Right renal pelvis (tissue), 4 donors: ENCODE measurements at regions not wholly inside any gene's neighbourhood (a gene's known extent, or its start where the extent isn't known, plus 50 kb on each side); places are given as distances from the start of the nearest gene placed in this dataset.
"Not testable (repeated sequence)": the region's sequence is repeated elsewhere in the genome, so short reads cannot be mapped to it uniquely, and the experiment has no call there.

Experiments used
- DNase-seq, 4 donors: peaks; one replicate each; pipeline ENCODE4 v3.0.0-alpha.2; 2013; ENCODE audit warnings: low read depth in 4 of 4, low spot score in 3 of 4, missing footprints in 1 of 4

DNA sequence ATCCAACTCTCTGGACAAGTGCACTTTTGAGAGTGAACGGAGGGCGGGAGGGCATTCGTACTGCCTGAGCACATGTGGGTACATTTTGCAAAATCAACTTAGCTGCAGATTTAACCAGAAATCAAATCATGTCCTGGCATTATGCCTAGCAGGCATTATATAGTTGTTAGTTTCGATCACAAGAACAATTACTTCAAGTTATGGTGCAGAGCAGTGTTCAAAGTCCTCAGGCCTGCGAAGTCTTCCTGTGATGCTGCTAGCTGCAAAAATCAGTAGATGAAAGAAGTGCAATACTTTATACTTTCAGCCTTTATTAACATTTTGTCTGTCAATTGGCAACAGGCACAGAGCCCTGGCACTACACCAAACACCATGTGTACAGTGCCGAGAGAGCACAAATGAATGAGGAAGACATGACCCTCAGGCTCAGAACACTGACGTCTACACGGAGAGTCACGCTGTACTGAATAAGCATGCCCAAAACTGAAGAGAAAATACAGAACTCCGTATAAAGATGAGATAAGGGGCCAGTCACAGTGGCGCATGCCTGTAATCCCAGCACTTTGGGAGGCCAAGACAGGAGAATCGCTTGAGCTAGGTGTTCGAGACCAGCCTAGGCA, 92.1 kb upstream of the CREB1 start:
- DNase-seq, result no peak

DNA sequence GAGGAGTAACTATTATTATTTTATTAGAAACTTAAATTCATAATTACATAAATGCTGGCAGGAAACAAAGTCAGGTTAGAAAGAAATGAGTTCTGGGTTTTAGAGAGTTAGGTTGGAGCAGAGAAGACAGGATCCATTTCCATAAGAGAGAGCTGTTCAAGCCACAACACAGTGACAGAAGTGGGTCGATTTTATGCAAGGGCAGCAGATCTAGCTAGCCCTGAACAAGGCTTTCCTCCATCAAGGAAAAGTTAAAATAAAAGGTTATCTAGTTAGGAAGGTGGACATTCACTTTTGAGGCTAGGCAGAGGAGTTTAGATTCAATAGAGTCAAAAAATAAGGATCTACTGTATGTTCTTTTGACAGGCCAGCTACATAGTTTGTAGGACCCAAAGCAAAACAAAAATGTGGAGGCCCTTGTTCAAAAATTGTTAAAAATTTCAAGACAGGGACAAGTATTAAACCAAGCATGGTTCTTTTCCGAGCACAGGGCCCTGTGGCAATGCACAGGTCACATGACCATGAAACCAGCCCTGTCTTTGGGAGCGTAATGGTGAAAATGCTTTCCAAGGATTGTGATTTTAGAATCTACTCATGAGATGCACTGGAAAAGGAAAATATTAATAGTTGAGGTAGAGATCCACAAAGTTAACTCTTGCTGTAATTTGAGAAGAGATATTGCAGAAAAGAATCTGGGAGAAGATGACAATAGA, 91.2 kb upstream of the CREB1 start:
- DNase-seq, result no peak

DNA sequence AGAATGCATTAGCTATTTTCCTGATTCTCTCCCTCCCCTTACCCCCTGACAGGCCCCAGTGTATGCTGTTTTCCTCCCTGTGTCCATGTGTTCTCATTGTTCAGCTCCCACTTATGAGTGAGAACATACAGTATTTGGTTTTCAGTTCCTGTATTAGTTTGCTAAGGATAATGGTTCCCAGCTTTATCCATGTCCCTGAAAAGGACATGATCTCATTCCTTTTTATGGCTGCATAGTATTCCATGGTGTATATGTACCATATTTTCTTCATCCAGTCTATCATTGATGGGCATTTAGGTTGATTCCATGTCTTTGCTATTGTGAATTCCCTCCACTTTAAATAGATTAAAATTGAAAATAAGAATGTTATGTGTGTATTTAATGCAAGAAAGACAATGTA, 89.9 kb upstream of the CREB1 start:
- not testable (repeated sequence) for DNase-seq

DNA sequence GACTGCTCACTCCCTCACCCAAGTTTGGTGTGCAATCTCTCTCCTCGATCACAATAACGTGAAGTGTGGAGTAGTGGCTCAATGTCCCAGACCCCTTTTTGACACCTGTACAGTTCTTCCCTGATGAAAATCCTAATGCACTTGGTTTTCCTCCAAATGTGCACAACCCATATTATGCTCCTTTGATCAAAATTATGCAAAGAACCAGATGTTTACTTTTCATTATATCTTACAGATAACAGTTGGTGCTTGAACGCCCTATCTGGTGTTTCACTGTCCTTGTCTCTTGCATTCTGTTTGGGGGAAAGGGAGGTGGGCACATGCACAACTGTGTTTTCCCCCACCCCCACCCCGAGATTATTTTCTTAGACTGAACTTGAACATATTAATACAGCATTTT, 85.0 kb upstream of the CREB1 start:
- DNase-seq, result no peak

DNA sequence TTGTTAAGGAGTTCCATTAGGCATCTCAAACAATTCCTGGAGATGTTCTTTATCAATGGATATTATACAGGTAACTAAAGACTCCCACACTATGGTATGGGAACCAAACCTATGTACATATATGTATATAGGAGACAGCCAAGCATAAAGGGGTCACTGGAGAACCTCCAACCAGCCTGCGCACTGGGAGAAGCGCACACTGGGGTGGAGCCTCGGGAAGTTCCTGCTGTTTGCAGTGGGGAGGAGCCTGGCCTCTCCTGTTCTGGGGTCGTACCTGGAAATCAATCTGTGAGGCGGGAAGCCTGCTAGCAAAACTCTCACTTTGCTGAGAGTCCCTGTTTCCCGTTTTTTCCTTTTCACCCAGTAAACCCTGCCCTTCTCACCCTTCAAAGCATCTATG, 83.1 kb upstream of the CREB1 start:
- DNase-seq, result no peak

DNA sequence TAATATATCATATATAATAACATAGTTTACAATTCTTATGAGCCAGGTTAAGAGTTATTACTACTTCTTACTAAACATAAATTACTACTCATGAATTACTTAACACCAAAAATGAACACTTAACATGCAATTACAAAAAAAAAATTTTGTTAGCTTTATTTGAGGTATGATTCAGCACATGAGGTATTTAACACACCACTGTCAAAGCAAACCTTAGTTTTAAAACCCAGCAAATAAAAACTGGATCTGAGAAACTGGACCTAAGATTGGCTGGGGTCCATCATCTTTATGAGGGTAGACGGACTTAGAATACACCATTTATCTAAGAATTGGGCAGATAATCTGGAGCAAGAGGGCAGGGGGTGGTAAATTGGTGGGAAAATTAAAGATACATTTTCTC, 81.8 kb upstream of the CREB1 start:
- no peak for DNase-seq

DNA sequence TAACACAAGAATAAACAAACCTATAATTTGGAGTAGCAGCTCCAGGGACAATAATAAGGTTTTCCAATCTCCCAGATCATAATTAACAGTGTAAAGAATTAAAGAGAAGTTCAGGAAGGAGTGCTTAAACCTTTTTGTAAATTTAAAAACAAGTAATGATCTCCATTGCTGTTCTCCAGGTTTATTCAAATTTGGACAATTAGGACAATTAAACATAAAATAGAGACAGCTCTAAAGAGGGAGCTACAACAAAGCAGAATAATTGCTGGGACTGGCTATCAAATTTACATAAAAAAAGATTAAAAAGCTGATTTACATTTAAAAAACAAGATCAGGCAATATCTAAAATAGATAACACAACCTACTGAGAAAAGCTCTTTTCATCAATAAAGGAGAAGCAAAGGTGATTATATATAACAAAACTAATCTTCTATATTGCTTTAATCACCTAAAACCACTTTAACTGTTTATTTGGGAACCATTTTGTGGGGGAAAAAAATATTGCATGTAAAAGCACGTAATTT, 80.1 kb upstream of the CREB1 start:
- DNase-seq, result no peak

DNA sequence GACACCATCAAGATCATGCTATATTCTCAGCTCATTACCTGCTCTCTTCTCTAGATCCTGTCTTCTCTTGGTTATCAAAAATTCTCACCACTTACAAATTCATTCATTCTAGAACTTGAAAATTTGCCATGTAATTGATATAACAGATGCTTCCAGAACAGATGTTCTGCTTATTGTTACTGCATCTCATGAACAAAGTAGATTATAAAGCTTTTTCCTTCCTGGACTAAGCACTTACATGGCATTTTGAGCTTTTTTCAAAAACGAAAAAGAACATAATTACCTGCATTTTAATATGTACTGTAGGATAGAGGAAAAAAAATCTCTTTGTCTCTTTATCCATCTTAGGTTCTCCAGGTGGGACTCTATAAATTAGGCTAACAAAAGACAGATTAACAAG, 79.6 kb upstream of the CREB1 start:
- no peak for DNase-seq

DNA sequence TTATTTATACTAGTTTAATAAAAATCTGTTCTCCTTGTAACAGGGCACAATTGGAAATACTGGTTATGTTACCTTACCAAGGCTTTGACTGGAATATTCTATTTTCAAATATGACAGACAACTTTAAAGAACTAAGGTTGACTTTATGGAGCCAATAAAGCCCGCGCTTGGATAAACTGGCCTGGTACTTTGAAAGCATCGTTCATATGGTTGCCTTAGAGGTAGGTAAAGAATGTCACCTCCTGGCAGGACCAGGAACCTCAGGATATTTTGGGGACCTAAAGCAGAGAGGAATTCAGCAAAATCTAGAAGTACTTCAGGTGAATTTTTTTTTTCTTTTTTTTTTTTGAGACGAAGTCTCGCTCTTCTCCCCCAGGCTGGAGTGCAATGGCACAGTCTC, 71.2 kb upstream of the CREB1 start:
- no peak for DNase-seq

DNA sequence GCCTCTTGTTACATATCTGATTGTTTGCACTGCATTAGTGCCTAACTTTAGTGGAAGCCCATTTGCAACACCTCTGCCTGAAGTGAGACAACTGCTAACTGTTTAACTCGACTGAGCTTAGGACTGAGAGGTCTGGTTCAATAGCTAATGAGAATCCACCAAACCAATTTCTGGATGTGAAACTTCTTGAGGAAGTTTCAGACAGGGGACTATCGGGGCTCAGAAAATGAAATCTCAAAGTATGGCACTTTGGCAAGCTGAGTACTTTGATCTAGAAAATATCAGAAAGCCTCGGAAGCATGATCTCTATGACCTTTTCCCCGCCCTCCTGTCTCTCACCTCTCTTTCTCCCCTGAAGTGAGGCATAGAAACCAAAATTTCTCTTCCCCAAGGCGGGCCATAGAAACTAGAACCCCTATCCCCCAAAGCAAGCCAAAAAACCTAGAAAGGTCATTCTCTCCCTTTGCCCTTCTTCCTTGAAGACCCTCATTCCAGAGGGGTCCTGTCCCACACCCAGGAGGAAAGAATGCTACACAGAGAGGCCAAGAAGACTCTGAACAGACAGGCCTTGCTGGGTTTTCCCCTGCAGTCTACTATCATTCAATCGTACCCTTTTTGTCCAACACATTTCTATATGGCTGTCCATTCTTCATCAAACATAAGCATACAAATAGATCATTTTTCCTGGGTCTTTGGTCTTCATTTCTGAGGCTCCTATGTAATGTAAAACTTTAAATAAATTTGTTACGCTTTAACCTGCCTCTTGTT, 69.6 kb upstream of the CREB1 start:
- no peak for DNase-seq

DNA sequence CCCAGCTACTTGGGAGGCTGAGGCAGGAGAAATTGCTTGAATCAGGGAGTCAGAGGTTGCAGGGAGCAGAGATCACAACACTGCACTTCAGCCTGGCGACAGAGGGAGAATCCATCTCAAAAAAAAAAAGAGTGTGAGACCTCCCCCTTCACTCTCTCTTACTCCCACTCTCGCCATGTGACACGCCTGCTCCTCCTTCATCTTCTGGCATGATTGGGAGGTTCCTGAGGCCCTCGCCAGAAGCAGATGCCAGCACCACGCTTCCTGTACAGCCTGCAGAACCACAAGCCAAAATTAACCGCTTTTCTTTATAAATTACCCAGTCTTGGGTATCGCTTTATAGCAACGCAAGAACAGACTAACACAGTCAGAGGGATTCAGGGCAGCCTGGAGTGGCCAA, 66.3 kb upstream of the CREB1 start:
- DNase-seq, result no peak

DNA sequence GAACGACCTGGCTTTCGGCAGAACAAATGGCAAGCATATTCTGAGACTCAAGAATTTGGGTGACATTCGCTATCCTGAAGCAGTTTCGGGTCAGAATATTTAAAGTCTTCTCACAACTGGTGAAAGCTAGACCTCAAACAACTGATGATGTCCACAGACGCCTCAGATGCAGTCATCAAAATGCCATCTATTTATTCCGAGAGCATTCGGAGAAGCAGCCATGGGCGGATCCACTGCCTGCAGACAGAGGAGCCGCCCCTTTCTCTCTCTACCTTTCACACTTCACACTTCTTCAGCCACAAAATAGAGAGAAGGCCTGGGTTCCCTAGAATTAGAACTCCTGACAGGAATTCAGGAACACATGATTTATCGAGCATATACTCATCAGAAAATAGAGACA, 65.8 kb upstream of the CREB1 start:
- DNase-seq, result no peak

DNA sequence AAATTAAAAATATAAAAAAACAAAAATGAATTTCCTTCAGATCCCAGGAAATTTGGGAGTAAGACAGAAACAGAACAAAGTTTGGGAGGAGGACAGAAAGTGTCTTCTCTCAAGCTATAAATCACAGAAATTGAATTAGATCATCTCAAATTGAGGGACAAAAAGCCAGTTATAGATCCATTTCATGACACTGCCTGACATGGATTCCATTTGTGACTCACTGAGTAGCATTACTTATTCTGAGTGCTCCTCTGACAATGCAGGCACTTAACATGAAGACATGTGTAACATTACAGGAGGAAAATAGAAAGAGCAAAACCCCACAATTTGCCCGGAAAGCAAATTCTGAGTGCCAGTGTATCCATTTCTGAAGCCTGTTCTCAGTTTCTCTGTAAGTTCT, 63.9 kb upstream of the CREB1 start:
- no peak for DNase-seq

DNA sequence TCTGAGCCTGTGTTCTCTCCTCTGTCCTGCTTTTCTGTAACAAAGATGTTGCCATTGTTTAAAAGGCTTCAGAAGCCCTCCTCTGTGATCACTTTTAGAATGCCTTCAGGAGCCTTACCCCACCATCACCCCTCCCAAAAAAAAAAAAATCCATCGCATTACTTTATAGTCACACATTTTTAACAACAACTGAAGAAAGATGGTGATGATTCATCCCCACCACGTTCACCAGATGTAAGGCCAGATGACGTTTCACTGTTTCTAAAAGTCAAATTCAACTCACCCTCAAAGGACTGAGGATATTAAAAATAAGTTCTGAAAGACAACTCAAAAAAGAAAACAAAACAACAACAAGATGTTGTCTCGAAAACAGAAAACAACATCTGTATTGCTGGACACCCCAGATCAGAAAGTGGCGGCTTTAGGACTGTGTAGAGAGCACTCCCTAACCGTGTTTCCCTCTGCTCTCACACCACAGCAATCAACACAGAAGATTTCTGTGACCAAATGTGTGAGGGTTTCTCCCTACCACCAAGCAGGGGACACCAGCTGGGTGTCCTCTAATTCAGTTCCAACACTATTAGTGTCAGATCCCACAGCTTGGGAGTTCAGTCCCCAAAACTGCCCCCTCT, 61.9 kb upstream of the CREB1 start:
- no peak for DNase-seq

DNA sequence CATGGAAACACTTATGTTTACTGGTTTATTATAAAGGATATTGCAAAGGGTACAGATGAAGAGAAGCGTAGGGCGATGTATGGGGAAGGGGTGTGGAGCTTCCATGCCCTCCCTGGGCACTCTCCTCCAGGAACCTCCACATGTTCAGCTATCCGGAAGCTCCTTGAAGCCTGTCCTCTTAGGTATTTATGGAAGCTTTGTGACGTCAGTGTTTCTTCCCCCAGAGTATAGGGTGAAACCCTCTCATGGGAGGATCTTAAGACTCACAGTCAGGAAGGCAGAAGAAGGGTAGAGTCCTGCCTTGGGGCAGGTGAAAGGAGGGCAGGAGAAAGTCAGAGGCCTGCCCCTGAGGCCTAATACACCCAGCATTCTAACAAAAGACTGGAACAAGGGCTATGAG, 61.3 kb upstream of the CREB1 start:
- DNase-seq, result no peak

DNA sequence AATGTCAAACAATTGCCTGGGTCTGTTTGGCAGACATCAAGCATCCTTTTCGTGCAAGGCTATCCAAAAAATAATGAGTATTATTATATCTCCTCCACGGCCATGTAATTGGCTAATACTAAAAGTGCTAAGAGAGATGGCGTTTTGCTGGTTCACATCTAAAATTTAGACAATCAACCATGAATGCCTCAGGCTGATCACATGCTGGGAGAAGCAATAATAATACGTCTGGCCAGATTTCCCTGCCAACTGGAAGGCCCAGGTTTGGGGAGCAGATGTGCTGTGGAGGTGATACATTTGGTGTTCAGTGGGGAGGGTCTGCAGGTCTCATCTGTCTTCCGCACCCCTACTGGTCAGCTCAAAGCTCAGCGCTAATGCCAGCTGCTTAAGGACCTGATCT, 60.3 kb upstream of the CREB1 start:
- no peak for DNase-seq

DNA sequence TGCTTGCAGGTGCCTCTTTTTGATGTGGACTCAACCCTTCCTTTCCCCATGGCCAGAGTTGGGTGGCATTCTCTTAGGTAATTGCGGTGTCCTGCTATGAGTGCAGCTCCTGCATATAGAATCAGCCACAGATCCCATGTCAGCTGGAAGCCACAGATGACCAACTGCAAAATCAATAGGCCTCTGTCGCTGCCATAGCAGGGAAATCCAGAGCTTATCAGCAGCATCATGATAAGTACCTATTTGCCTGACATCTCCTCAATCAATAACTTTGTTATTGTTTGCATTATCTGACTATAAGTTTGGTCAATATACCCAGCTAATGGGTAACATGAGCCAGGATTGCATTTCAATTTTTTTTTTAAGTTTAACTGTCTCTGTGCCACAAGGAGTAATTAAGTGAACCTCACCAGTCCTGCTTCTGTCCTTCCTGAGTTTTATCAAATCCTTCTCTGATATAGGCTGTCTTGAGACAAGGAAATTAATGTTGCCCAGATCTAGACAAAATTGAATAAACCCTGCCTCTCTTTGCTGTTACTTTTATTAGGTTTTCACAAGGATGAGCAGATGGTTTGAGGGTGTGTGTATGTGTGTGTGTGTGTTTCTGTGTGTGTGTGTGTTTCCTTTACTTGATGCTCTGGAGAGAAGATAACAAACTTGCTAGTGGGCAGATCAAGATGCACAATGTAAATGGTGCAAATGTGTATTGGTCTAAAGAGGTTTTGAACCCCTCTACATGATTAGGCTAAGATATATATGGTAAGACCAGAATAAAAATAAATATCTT, 59.6 kb upstream of the CREB1 start:
- no peak for DNase-seq

DNA sequence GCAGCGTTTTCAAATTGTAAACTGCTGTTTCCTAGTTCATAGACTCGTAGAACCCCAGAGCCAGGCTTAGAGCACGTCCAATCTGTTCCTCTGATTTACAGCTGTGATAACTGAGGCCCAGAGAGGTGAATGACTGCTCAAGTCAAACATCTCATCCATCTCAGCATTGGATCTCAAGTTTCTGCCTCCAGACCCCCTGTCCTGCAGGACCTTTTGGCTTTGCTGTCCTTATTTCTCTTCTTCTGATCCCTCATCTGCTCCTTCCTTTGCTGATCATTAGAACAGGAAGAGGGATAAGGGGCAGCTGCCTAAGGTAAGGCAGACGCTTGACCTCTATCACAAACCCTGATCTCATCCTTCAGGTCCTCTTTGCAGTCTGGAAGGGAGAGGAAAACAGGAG, 58.5 kb upstream of the CREB1 start:
- no peak for DNase-seq

DNA sequence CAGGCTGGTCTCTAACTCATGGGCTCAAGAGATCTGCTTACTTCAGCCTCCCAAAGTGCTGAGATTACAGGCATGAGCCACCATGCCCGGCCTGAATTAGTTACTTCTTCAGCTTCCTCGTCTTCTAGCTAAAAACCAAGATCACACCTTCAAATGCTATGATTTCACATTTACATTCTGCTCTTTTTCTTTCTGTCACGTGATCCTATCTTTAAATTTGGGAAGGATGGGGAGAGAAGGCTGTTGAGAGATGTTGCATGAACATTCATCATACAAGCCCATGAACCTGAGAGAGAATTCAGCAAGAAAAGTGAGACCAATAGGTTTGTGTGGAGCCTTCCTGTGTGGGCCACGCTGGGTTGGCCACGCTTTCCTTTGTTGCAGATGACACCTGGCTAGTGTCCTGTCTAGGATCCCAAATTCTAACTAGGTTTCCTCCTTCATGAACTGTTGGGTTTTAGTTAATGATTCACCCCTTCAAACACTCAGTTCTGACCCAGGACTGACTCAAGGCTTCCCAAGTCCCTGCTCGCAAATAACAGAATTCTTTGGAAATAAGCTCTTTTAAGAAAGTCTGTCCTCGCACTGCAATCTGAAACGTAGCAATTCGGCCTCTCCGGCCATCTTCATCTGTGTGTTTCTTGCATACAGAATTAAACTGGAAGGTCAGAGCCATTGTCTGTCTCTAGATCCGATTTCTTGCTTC, 57.3 kb upstream of the CREB1 start:
- no peak for DNase-seq
